H1 (cell line): ENCODE measurements at regions not wholly inside any gene's neighbourhood (a gene's known extent, or its start where the extent isn't known, plus 50 kb on each side); places are given as distances from the start of the nearest gene placed in this dataset.

Experiments used
- CTCF ChIA-PET: fragments of 300-600 bp; sonication (Branson Sonifier 250); formaldehyde crosslinking; loops from one replicate; lab custom pipeline; 2021; ENCODE audit not compliant: partially characterized antibody; lab: Charles Lee
- POLR2A ChIA-PET: fragments of 300-600 bp; sonication (Branson Sonifier 250); formaldehyde crosslinking; loops from one replicate; lab custom pipeline; 2021; ENCODE audit warnings: inconsistent platforms; ENCODE audit not compliant: partially characterized antibody; lab: Charles Lee
- DNase-seq, 2 experiments: peaks; one replicate each; pipeline versions ENCODE4 v3.0.0 to v3.0.0-alpha.2; 2010 to 2022; ENCODE audit warnings: low spot score in 2 of 2, low read depth in 1 of 2, mixed read lengths in 1 of 2
- FAIRE-seq: peaks from 2 replicates; lab custom pipeline; 2011; peaks lifted over from hg19 to GRCh38; lab: Jason Lieb, UNC
- H2AFZ ChIP-seq: 2 replicates; pipeline ENCODE4 v1.8.1; 2012; ENCODE audit warnings: low read length, inconsistent platforms
- H2AK5ac ChIP-seq: 2 replicates; pipeline ENCODE4 v1.6.1; 2013; ENCODE audit warnings: low read depth, low read length
- H2BK120ac ChIP-seq: replicated peaks from 2 replicates; pipeline ENCODE3; 2013; ENCODE audit warnings: low read depth, low read length, inconsistent platforms
- H2BK12ac ChIP-seq: 2 replicates; pipeline ENCODE4 v1.6.1; 2013; ENCODE audit warnings: low read depth, low read length
- H2BK15ac ChIP-seq: 2 replicates; pipeline ENCODE4 v1.6.1; 2013; ENCODE audit warnings: low read length
- H2BK20ac ChIP-seq: 2 replicates; pipeline ENCODE4 v1.6.1; 2013; ENCODE audit warnings: low read length
- H2BK5ac ChIP-seq: 2 replicates; pipeline ENCODE4 v1.6.1; 2013; ENCODE audit warnings: low read depth, low read length
- H3K14ac ChIP-seq: 2 replicates; pipeline ENCODE4 v1.6.1; 2013; ENCODE audit warnings: inconsistent platforms; ENCODE audit not compliant: insufficient read length
- H3K18ac ChIP-seq: 2 replicates; pipeline ENCODE4 v1.6.1; 2013; ENCODE audit warnings: low read length; ENCODE audit errors: extremely low read depth
- H3K23ac ChIP-seq: 2 replicates; pipeline ENCODE4 v1.6.1; 2013; ENCODE audit warnings: inconsistent platforms; ENCODE audit not compliant: insufficient read length
- H3K23me2 ChIP-seq: 2 replicates; pipeline ENCODE4 v1.6.1; 2013; ENCODE audit warnings: low read depth, low read length
- H3K27ac ChIP-seq: 2 replicates; pipeline ENCODE4 v1.6.1; 2011; ENCODE audit warnings: low read depth, low read length, inconsistent platforms
- H3K27me3 ChIP-seq, 4 experiments: replicated peaks in 1 of 4; 1 replicate in 1 of 4; 2 replicates in 3 of 4; pipeline versions ENCODE4 v1.6.1 to v1.8.1; 2011 to 2013; ENCODE audit warnings: low read length in 3 of 4, mild to moderate bottlenecking in 3 of 4, inconsistent platforms in 2 of 4, mixed read lengths in 2 of 4, moderate library complexity in 1 of 4; ENCODE audit not compliant: control insufficient read depth in 3 of 4, insufficient read depth in 3 of 4; ENCODE audit errors: extremely low read depth in 1 of 4
- H3K36me3 ChIP-seq, 4 experiments: 2 replicates each; pipeline versions ENCODE4 v1.6.1 to v1.8.1; 2011 to 2013; ENCODE audit warnings: mild to moderate bottlenecking in 4 of 4, low read length in 3 of 4, moderate library complexity in 2 of 4, control low read depth in 1 of 4, inconsistent platforms in 1 of 4; ENCODE audit not compliant: insufficient read depth in 4 of 4, control insufficient read depth in 2 of 4
- H3K4ac ChIP-seq: replicated peaks from 2 replicates; pipeline ENCODE3; 2013; ENCODE audit warnings: low read length, low read depth, mixed read lengths, inconsistent platforms; ENCODE audit not compliant: insufficient read length
- H3K4me1 ChIP-seq, 4 experiments: replicated peaks in 1 of 4; 1 replicate in 1 of 4; 2 replicates in 3 of 4; pipeline versions ENCODE4 v1.6.1 to v1.8.1; 2011 to 2013; ENCODE audit warnings: low read length in 3 of 4, inconsistent platforms in 2 of 4, mixed read lengths in 1 of 4; ENCODE audit not compliant: insufficient read depth in 4 of 4, control insufficient read depth in 3 of 4
- H3K4me2 ChIP-seq, 2 experiments: 2 replicates each; pipeline versions ENCODE4 v1.6.1 to v1.8.1; 2011 to 2013; ENCODE audit warnings: low read depth in 2 of 2, low read length in 2 of 2, control low read depth in 1 of 2, inconsistent platforms in 1 of 2, mild to moderate bottlenecking in 1 of 2; ENCODE audit not compliant: insufficient read depth in 1 of 2
- H3K4me3 ChIP-seq, 4 experiments: fragments of 200-600, 300-600 bp in 1 of 4; sonication (generic), shearing (Covaris generic), sonication (Bioruptor Twin) in 1 of 4; 2 replicates each; pipeline versions ENCODE4 v1.5.1 to v1.8.1; 2011 to 2016; ENCODE audit warnings: low read length in 4 of 4, low read depth in 3 of 4, control low read depth in 2 of 4, inconsistent platforms in 2 of 4, mild to moderate bottlenecking in 2 of 4, mixed read lengths in 1 of 4, moderate library complexity in 1 of 4; ENCODE audit not compliant: insufficient read depth in 2 of 4; ENCODE audit errors: extremely low read depth in 1 of 4
- H3K56ac ChIP-seq: replicated peaks from 2 replicates; pipeline ENCODE3; 2013; ENCODE audit warnings: low read depth, mild to moderate bottlenecking, mixed read lengths, low read length, inconsistent platforms; ENCODE audit not compliant: insufficient read length
- H3K79me1 ChIP-seq: 2 replicates; pipeline ENCODE4 v1.6.1; 2013; ENCODE audit warnings: low read depth, low read length, control low read depth
- H3K79me2 ChIP-seq, 2 experiments: 2 replicates each; pipeline versions ENCODE4 v1.6.1 to v1.8.1; 2012 to 2013; ENCODE audit warnings: low read length in 2 of 2, mild to moderate bottlenecking in 2 of 2, inconsistent platforms in 1 of 2; ENCODE audit not compliant: insufficient read depth in 2 of 2, control insufficient read depth in 1 of 2
- H3K9ac ChIP-seq, 4 experiments: replicated peaks in 1 of 4; 1 replicate in 1 of 4; 2 replicates in 3 of 4; pipeline versions ENCODE4 v1.6.1 to v1.8.1; 2011 to 2013; ENCODE audit warnings: low read depth in 3 of 4, low read length in 3 of 4, control low read depth in 2 of 4, mild to moderate bottlenecking in 2 of 4, moderate library complexity in 2 of 4, inconsistent platforms in 1 of 4; ENCODE audit errors: extremely low read depth in 1 of 4
- H3K9me3 ChIP-seq, 2 experiments: 2 replicates each; pipeline versions ENCODE4 v1.6.1 to v1.8.1; 2012 to 2013; ENCODE audit warnings: mild to moderate bottlenecking in 2 of 2, moderate library complexity in 2 of 2, control low read depth in 1 of 2, inconsistent platforms in 1 of 2, low read depth in 1 of 2, low read length in 1 of 2, mixed read lengths in 1 of 2; ENCODE audit not compliant: insufficient read depth in 2 of 2
- H4K20me1 ChIP-seq, 2 experiments: replicated peaks in 1 of 2; 2 replicates each; pipeline versions ENCODE3 to v1.8.1; 2011 to 2013; ENCODE audit warnings: inconsistent platforms in 2 of 2, low read length in 2 of 2, mild to moderate bottlenecking in 1 of 2; ENCODE audit not compliant: insufficient read depth in 2 of 2, control insufficient read depth in 1 of 2
- H4K5ac ChIP-seq: 2 replicates; pipeline ENCODE4 v1.6.1; 2013; ENCODE audit warnings: low read length, low read depth, mixed read lengths, inconsistent platforms; ENCODE audit not compliant: insufficient read length
- H4K8ac ChIP-seq: 2 replicates; pipeline ENCODE4 v1.8.0; 2013; ENCODE audit warnings: mild to moderate bottlenecking, moderate library complexity, low read length, inconsistent platforms; ENCODE audit not compliant: insufficient read depth; ENCODE audit errors: extremely low read depth
- H4K91ac ChIP-seq: replicated peaks from 2 replicates; pipeline ENCODE3; 2013; ENCODE audit warnings: low read length, mixed read lengths, inconsistent platforms; ENCODE audit not compliant: insufficient read length
- CEBPB ChIP-seq: IDR thresholded peaks from 2 replicates; pipeline ENCODE4 v1.6.1; 2012; ENCODE audit warnings: low read depth, low read length
- CREB1 ChIP-seq: IDR thresholded peaks from 2 replicates; pipeline ENCODE4 v1.6.1; 2012; ENCODE audit warnings: inconsistent platforms
- EP300 ChIP-seq, 2 experiments: IDR thresholded peaks; 1 replicate in 1 of 2; 2 replicates in 1 of 2; pipeline ENCODE4 v1.6.1; 2011 to 2012; ENCODE audit warnings: low read depth in 2 of 2, low read length in 2 of 2, mild to moderate bottlenecking in 2 of 2, borderline replicate concordance in 1 of 2, inconsistent platforms in 1 of 2, moderate library complexity in 1 of 2
- KDM4A ChIP-seq: IDR thresholded peaks from one replicate; pipeline ENCODE4 v1.7.1; 2012; ENCODE audit warnings: low read depth, mild to moderate bottlenecking, moderate library complexity, low read length, inconsistent platforms; ENCODE audit not compliant: severe bottlenecking
- PHF8 ChIP-seq: fragments of 200-600 bp; sonication (generic); conservative IDR thresholded peaks from 2 replicates; pipeline ENCODE4 v1.7.1; 2012; ENCODE audit warnings: low read depth, mild to moderate bottlenecking, inconsistent platforms, low read length, moderate library complexity
- RXRA ChIP-seq: IDR thresholded peaks from 2 replicates; pipeline ENCODE4 v1.6.1; 2011; ENCODE audit warnings: low read depth, mild to moderate bottlenecking, low read length, moderate library complexity; ENCODE audit not compliant: insufficient read depth
- SAP30 ChIP-seq: fragments of 300-600 bp; sonication (generic); IDR thresholded peaks from 2 replicates; pipeline ENCODE4 v1.7.1; 2012; ENCODE audit warnings: low read length, moderate library complexity, mild to moderate bottlenecking, inconsistent platforms; ENCODE audit not compliant: insufficient read depth, insufficient replicate concordance
- TAF7 ChIP-seq: optimal IDR thresholded peaks from 2 replicates; pipeline ENCODE3; 2011; ENCODE audit warnings: low read depth, mild to moderate bottlenecking, inconsistent platforms, low read length, moderate library complexity, borderline replicate concordance
- TBP ChIP-seq: IDR thresholded peaks from 2 replicates; pipeline ENCODE4 v1.6.1; 2011; ENCODE audit warnings: low read depth, low read length, improper control_type of control experiment
- TEAD4 ChIP-seq: IDR thresholded peaks from 2 replicates; pipeline ENCODE4 v1.6.1; 2012; ENCODE audit warnings: low read depth, low read length, inconsistent platforms, mixed read lengths
- WGBS, 2 experiments: shearing (Covaris generic) in 1 of 2; methylation state at CpG; one replicate each; pipeline versions ENCODE4 v1.1.6 to v1.1.7; 2013 to 2015; ENCODE audit warnings: low lambda C conversion rate in 2 of 2, mixed read lengths in 2 of 2, inconsistent platforms in 1 of 2, low coverage in 1 of 2, missing lambda C conversion rate in 1 of 2; ENCODE audit not compliant: insufficient replicate concordance in 2 of 2, insufficient coverage in 1 of 2, insufficient read length in 1 of 2; ENCODE audit errors: extremely low coverage in 1 of 2, missing lambda C conversion rate in 1 of 2; 5-methylcytosine and 5-hydroxymethylcytosine counted together
- TF ChIP-seq, protein P1 (sequence below): IDR thresholded peaks from 2 replicates; pipeline ENCODE4 v1.6.1; 2012; ENCODE audit warnings: low read length, inconsistent platforms

DNA sequence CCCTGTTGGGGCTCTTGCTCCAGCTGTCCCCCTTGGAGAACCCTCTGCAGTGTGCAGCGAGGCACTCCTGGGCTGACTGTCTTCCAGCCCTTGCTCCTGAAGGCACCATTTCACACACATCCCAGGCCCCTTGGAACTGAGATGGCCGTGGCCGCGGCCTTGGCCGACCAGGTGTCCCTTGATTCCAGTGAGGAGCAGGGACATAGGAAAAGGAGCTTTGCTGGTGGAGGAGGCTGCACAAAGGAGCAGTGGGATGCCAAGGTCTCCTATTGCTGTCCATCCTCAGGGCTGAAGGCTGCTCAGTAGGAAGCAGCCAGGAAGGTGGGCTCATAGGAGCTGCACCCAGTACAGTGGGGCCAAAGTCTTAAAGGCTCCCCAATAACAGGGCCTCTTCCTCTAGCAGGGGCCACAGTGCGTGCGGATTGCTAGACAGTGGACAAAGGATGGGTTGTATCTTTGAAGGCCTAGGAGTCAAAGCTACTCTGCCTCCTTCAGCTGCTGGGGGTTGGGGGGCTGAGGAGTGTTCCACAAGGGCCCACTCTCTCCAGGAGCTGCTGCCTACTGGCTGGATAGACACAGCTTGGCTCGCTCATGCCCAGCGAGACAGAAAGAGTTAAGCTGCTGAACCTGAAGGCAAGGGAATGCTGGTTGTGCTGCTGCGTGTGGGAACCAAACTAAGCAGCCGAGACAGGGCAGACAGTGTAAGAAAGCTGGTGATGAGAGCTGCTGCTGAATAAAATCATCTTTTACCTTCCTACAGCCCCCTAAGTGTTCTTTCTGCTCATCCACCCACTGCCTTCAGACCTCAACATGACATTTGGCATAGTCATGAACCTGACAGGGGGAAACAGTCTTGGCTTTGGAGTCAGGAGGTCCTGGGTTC is 891.9 kb upstream of the ZNF722 start:
- peaks cover 59 to 83% of the 10 kb centered on the region in 2 experiments for H3K9me3 ChIP-seq
- no peak overlapping the region for H2BK5ac ChIP-seq
- no peak overlapping the region for H3K4me3 ChIP-seq
- no peak overlapping the region for H3K4ac ChIP-seq
- no peak overlapping the region for H3K56ac ChIP-seq
- no peaks in the 10 kb centered on the region for H3K27me3 ChIP-seq
- H4K5ac ChIP-seq: no peak overlapping the region
- no peaks in the 10 kb centered on the region for H3K4me1 ChIP-seq
- CTCF ChIA-PET: no interaction called here
- H2BK15ac ChIP-seq: no peak overlapping the region
- H2AK5ac ChIP-seq: no peak overlapping the region
- no peak overlapping the region for H3K14ac ChIP-seq
- no peak overlapping the region for H3K9ac ChIP-seq
- FAIRE-seq (no peak), DNase-seq (no peak)
- H3K27ac ChIP-seq: no peak overlapping the region
- no peak overlapping the region for H2BK20ac ChIP-seq
- H4K8ac ChIP-seq: no peak overlapping the region
- no peaks in the 10 kb centered on the region for H3K36me3 ChIP-seq
- H2AFZ ChIP-seq: no peak overlapping the region
- POLR2A ChIA-PET: no interaction called here
- 89% methylated on average over 11 of the region's 11 CpGs; no CpG with 5 or more reads in 1 of the 2 experiments for WGBS, 2 experiments
- H3K23me2 ChIP-seq: no peaks in the 10 kb centered on the region
- H3K79me2 ChIP-seq: no peaks in the 10 kb centered on the region
- no peak overlapping the region for H2BK12ac ChIP-seq
- no peaks in the 10 kb centered on the region for H3K79me1 ChIP-seq
- H2BK120ac ChIP-seq: no peak overlapping the region
- no peak overlapping the region for H4K91ac ChIP-seq
- no peaks in the 10 kb centered on the region for H4K20me1 ChIP-seq
- H3K23ac ChIP-seq: no peak overlapping the region
- no peak overlapping the region for H3K18ac ChIP-seq
- no peak overlapping the region for H3K4me2 ChIP-seq
- no peak for TF ChIP-seq EP300 (IDR thresholded peaks at IDR 0.05; ENCODE audit: borderline replicate concordance in 1 of 2, low read depth in 2 of 2, low read length in 2 of 2)
- TF ChIP-seq RXRA: no peak
- no peak for TF ChIP-seq SAP30
- no peak for TF ChIP-seq CEBPB
- TF ChIP-seq TBP: no peak
- TF ChIP-seq KDM4A: no peak
- TF ChIP-seq CREB1: no peak
- TF ChIP-seq, protein P1, sequence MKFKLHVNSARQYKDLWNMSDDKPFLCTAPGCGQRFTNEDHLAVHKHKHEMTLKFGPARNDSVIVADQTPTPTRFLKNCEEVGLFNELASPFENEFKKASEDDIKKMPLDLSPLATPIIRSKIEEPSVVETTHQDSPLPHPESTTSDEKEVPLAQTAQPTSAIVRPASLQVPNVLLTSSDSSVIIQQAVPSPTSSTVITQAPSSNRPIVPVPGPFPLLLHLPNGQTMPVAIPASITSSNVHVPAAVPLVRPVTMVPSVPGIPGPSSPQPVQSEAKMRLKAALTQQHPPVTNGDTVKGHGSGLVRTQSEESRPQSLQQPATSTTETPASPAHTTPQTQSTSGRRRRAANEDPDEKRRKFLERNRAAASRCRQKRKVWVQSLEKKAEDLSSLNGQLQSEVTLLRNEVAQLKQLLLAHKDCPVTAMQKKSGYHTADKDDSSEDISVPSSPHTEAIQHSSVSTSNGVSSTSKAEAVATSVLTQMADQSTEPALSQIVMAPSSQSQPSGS: no peak
- no peak for TF ChIP-seq PHF8
- no peak for TF ChIP-seq TAF7
- TF ChIP-seq TEAD4: no peak
